ENCODE measurements at regions not wholly inside any gene's neighbourhood (a gene's known extent, or its start where the extent isn't known, plus 50 kb on each side); places are given as distances from the start of the nearest gene placed in this dataset.

DNA sequence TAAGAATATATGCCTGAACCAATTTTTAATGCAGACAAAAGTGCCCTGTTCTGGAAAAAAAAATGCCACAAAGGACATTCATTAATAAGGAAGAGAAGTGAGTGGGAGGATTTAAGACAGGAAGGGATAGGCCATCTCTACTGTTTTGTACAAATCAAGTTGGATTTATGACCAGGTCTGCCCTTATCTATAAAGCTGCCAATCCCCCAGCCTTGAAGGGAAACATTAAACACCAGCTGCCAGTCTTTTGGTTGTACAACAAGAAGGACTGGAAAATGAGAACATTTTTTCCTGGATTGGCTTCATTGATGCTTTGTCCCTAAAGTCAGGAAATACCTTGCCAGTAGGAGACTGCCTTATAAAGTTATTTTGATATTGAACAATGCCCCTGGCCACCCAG lies 444.0 kb downstream of the NPHP4 start:
- Histone ChIP-seq H3K36me3 (no peaks in the 10 kb centered on the region), H3K27ac (no peak overlapping the region), H3K4me3 (ENCODE audit: low read depth, low read length) (no peak overlapping the region), H3K9me3 (ENCODE audit: severe bottlenecking) (no peaks in the 10 kb centered on the region), H3K27me3 (ENCODE audit: insufficient read depth, low read depth, severe bottlenecking) (peaks cover 5% of the 10 kb centered on the region)
- no peak for DNase-seq
- TF ChIP-seq, protein P1, sequence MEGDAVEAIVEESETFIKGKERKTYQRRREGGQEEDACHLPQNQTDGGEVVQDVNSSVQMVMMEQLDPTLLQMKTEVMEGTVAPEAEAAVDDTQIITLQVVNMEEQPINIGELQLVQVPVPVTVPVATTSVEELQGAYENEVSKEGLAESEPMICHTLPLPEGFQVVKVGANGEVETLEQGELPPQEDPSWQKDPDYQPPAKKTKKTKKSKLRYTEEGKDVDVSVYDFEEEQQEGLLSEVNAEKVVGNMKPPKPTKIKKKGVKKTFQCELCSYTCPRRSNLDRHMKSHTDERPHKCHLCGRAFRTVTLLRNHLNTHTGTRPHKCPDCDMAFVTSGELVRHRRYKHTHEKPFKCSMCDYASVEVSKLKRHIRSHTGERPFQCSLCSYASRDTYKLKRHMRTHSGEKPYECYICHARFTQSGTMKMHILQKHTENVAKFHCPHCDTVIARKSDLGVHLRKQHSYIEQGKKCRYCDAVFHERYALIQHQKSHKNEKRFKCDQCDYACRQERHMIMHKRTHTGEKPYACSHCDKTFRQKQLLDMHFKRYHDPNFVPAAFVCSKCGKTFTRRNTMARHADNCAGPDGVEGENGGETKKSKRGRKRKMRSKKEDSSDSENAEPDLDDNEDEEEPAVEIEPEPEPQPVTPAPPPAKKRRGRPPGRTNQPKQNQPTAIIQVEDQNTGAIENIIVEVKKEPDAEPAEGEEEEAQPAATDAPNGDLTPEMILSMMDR (IDR thresholded peaks at IDR 0.05; ENCODE audit: low read depth, low read length) = no peak

DNA sequence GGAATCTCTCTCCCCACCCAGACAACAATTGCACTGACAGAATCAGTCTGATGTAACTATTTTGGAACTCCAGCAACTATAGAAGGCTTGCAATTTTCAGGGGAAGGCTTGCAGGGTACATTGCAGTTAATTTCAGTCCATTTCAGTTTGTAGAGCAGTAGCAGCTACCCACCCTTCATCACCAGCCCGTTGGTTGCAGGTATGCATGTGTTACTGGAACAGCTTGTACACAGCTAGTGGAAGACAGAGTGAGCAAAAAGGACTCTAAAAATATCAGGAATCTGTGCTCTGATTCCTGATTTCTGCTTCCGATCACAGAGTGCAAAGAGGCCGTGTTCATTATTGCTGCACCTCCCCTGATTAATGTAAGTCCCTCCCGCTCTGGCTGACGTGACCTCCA lies 449.0 kb downstream of the NPHP4 start:
- H3K27ac ChIP-seq = no peak overlapping the region
- TF ChIP-seq, protein P1 (IDR thresholded peaks at IDR 0.05; ENCODE audit: low read depth, low read length) = no peak
- no peaks in the 10 kb centered on the region for H3K36me3 ChIP-seq
- H3K4me3 ChIP-seq (ENCODE audit: low read depth, low read length) = no peak overlapping the region
- no peaks in the 10 kb centered on the region for H3K9me3 ChIP-seq (ENCODE audit: severe bottlenecking)
- H3K27me3 ChIP-seq (ENCODE audit: insufficient read depth, low read depth, severe bottlenecking) = peaks cover 4% of the 10 kb centered on the region
- DNase-seq = no peak

DNA sequence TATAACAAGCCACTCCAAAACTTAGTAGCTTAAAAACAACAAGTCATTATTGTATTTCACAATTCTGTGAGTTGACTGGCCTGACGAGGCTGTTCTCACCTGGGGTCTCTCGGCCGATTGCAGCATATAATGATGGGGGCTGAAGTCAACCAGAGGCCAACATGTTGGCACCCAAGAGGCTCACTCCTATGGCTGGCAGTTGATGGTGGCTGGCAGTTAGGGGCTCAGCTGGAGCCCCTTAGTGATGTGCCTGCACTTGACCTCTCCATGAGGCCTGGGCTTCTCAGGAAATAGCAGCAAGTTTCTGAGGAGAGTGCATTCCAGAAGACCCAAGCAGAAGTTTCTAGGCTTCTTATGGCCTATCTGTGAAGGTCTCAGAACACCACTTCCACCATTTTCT lies 459.4 kb downstream of the NPHP4 start:
- H3K36me3 ChIP-seq = no peaks in the 10 kb centered on the region
- H3K27me3 ChIP-seq (ENCODE audit: insufficient read depth, low read depth, severe bottlenecking) = peaks cover 33% of the 10 kb centered on the region
- TF ChIP-seq, protein P1 (IDR thresholded peaks at IDR 0.05; ENCODE audit: low read depth, low read length) = no peak
- no peak overlapping the region for H3K4me3 ChIP-seq (ENCODE audit: low read depth, low read length)
- H3K9me3 ChIP-seq (ENCODE audit: severe bottlenecking) = no peaks in the 10 kb centered on the region
- DNase-seq = no peak
- H3K27ac ChIP-seq = no peak overlapping the region

DNA sequence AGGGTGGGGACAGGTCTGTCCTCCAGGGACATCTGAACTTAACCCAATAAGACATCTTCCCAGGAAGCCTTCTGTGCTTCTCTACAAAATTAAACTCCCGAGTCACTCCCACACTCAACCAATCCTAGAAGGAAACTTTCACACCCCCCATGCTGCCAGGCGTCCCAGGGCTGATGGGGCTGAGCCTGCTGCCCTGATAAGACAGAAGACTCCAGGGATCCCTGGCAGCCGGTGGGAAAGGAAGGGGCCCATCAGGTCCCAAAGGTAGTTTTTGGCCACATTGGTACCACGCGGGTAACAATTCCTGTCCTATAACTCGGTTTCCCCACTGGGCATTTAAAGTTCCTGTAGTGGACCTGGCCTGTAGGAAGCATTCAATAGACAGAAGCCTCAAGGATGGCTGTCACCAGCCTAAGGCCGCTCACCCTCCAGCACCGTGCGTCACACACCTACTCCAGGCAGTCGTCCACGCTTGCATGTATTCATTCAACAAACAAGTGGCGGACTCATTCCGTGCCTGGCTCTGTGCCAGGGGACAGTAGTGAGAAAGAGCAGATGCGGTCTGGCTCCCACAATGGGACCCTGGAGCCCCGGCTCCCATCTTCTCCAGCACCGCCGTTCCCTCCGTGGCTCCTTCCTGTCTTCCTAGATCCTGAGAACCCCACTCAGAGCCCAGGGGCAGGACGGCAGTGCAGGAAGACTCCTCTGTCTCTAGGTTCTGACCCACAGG lies 465.2 kb downstream of the NPHP4 start:
- TF ChIP-seq, protein P1 (IDR thresholded peaks at IDR 0.05; ENCODE audit: low read depth, low read length) = no peak
- Histone ChIP-seq H3K27me3 (ENCODE audit: insufficient read depth, low read depth, severe bottlenecking) (peaks cover 7% of the 10 kb centered on the region), H3K4me3 (ENCODE audit: low read depth, low read length) (no peak overlapping the region), H3K27ac (no peak overlapping the region), H3K9me3 (ENCODE audit: severe bottlenecking) (peaks cover 4% of the 10 kb centered on the region), H3K36me3 (no peaks in the 10 kb centered on the region)
- no peak for DNase-seq

DNA sequence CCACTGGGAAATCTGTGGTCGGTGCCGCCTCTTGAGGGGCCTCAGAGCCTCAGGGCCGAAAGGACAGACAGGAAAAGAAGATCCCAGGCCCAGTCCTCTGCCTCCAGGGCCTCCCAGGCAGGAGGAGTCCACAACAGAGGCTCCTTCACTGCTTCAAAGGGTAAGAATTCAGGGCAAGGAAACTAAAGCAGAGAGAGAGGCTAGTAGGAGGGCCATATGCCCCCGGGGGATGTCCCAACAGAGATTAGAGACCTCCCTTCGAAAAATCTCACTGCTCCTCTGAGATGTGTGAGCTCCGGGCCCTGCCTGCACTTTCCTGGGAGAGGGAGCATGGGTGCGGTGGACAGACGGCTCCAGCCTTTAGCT lies 465.9 kb downstream of the NPHP4 start:
- Histone ChIP-seq H3K27me3 (ENCODE audit: insufficient read depth, low read depth, severe bottlenecking) (peaks cover 3% of the 10 kb centered on the region), H3K9me3 (ENCODE audit: severe bottlenecking) (peaks cover 4% of the 10 kb centered on the region), H3K36me3 (no peaks in the 10 kb centered on the region), H3K4me3 (ENCODE audit: low read depth, low read length) (no peak overlapping the region), H3K27ac (no peak overlapping the region)
- DNase-seq = no peak
- TF ChIP-seq, protein P1 (IDR thresholded peaks at IDR 0.05; ENCODE audit: low read depth, low read length) = no peak
